Activated gamma-delta T cell treated with Interleukin-2 at 50 U/mL for 16 hours (primary cell): ENCODE measurements at regions not wholly inside any gene's neighbourhood (a gene's known extent, or its start where the extent isn't known, plus 50 kb on each side); places are given as distances from the start of the nearest gene placed in this dataset.

ENCODE experiments used
- DNase-seq: peaks from one replicate; pipeline ENCODE4 v3.0.0-alpha.2; 2020

GRCh38 chr10:113219446-113219845 is 269.4 kb downstream of the TCF7L2 start:
- DNase-seq: no peak

DNA sequence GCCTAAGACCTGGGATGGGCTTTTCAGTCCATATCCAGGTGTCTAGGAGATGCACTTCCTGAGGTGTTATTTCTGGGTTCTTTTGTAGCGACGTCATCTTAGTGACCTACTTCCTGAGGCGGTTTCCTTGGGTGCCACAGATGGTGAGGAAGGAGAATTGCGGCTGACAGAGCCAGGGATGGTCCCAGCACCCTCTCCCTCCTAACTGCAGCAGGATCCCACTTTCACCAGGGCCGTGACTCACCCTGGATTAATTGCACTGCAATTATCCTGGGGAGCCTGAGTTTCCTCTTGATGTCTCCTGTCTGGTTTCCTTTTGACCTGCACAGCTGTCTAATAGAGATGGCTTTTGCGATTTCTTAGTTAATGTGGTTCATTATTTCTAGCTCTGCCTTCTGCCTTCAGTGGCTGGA is 271.7 kb downstream of the TCF7L2 start:
- no peak for DNase-seq

- DNase-seq: no peak
These were observed 272.2 kb downstream of the TCF7L2 start for GRCh38 chr10:113222207-113222606.

GRCh38 chr10:113225364-113225763 is 275.3 kb downstream of the TCF7L2 start:
- DNase-seq: no peak

DNA sequence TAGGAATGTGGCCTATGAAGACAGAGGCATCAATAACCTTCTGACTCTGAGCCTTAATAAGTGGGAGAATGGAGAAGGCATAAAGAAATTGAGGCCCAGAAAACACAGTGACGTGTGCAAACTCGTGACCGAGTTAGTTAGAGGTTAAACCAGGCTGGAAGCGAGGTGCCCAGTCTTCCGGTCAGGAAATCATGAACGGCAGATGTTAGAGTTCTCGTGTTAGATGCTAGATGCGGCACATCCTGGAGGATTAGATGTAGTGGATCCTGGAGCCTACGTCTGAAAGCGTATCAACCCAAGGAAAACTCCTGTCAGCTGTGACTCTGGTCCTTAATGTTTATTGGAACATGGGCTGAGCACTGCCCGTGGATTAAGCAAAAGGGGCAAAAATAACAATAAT is 275.9 kb downstream of the TCF7L2 start:
- no peak for DNase-seq

GRCh38 chr10:113226399-113226798 is 276.4 kb downstream of the TCF7L2 start:
- DNase-seq: no peak

GRCh38 chr10:113226831-113227445 is 276.9 kb downstream of the TCF7L2 start:
- DNase-seq: no peak

GRCh38 chr10:113228530-113228929 is 278.5 kb downstream of the TCF7L2 start:
- DNase-seq: no peak

GRCh38 chr10:113230011-113230610 is 280.1 kb downstream of the TCF7L2 start:
- DNase-seq: no peak

- DNase-seq: no peak
These were observed 283.0 kb downstream of the TCF7L2 start for GRCh38 chr10:113232928-113233511.

- no peak for DNase-seq
These were observed 284.4 kb downstream of the TCF7L2 start for GRCh38 chr10:113234481-113234880.

DNA sequence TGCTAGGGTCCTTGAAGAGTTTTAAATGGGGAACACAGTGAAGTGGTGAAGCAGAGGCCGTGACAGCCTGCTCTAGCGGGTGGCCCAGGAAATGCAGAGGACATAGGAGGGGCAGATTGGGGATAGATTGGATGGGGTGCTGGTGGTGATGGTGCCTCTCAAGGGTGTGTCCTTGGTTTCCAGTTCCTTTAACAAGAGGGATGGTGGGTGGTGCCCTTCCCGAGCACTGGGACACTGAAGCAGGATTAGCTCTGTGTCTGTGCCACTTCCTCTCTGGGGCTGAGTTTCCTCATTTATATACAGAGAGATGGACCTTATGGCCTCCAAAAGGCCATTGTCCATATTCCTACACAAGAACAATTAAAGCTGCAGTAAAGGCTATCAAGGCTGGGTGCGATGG is 285.5 kb downstream of the TCF7L2 start:
- no peak for DNase-seq

- DNase-seq: no peak
These were observed 287.0 kb downstream of the TCF7L2 start for GRCh38 chr10:113236998-113237397.

GRCh38 chr10:113239566-113240350 is 289.7 kb downstream of the TCF7L2 start:
- no peak for DNase-seq

DNA sequence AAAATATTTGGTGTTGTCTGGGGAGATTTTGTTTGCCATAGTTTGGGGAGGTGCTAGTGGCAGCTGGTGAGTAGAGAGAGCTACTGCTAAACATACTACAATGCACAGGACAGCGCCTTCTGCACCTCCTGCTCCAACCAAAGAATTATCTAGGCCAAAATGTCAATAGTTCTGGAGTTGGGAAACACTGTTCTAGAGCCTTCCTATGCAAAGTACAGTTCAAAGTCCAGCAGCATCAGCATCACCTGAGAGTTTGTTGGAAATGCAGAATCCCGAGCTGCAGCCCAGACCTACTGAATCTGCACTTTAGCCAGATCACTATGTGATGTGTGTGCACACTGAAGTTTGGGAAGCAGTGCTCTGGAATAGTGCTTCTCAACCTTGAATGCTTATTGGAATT is 290.7 kb downstream of the TCF7L2 start:
- no peak for DNase-seq

- DNase-seq: no peak
These were observed 291.7 kb downstream of the TCF7L2 start for GRCh38 chr10:113241599-113242360.

- no peak for DNase-seq
These were observed 293.3 kb downstream of the TCF7L2 start for GRCh38 chr10:113243311-113243710.

DNA sequence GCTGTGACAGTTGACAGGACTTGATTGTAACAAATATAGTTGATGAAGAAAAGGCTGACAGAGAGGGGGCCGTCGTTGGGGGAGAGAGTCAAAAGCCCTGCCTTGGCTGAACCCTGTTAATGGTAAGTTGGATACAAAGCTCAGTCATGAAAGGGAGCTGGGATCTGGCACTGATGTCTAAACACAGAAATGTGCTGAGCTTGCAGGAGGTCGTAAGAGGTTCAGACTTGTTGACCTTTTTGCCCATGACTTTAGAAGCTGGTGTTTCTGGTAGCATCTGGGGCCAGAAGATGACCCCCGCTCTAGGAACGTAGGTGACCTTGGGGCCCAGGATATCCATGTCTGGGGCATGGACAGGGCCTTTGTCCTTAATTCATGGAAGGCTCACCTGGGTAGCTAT is 294.7 kb downstream of the TCF7L2 start:
- DNase-seq: no peak

- no peak for DNase-seq
These were observed 295.2 kb downstream of the TCF7L2 start for GRCh38 chr10:113245286-113245685.

DNA sequence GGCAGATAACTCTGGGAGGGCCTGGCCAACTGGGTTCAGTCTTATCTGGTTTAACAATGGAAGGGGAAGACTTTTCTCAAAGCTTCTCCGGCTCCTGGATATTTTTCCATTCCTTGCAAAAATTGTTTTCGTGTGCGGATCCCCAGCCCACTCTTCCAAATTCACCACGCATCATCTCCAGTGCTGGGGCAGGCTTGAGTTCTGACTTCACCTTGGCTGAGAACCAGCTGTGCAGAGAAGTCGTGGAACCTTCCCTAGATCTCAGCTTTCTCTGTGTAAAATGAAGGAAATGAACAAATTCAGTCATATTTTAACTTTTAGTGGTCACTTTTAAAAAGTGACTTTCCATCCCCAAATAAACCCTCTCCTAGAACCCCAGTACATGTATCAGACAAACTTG is 297.0 kb downstream of the TCF7L2 start:
- DNase-seq: no peak

GRCh38 chr10:113252650-113253618 is 299.9 kb upstream of the HABP2 start:
- no peak for DNase-seq
